PC-3 (cell line): ENCODE measurements at regions not wholly inside any gene's neighbourhood (a gene's known extent, or its start where the extent isn't known, plus 50 kb on each side); places are given as distances from the start of the nearest gene placed in this dataset.

Experiments
- EZH2 ChIP-seq: fragments of 300-600 bp; sonication (generic); IDR thresholded peaks from one replicate; pipeline ENCODE4 v1.6.1; 2017; ENCODE audit warnings: antibody characterized with exemption, mild to moderate bottlenecking, low read length; ENCODE audit not compliant: unreplicated experiment
- EZH2phosphoT487 ChIP-seq: fragments of 300-600 bp; sonication (generic); IDR thresholded peaks from 2 replicates; pipeline ENCODE4 v1.6.1; 2018; ENCODE audit warnings: mild to moderate bottlenecking, antibody characterized with exemption, low read length, borderline replicate concordance
- TF ChIP-seq, protein P1 (sequence below): fragments of 300-600 bp; sonication (generic); conservative IDR thresholded peaks from 2 replicates; pipeline ENCODE4 v1.5.1; 2017; ENCODE audit warnings: antibody characterized with exemption, low read depth, mild to moderate bottlenecking, low read length

DNA sequence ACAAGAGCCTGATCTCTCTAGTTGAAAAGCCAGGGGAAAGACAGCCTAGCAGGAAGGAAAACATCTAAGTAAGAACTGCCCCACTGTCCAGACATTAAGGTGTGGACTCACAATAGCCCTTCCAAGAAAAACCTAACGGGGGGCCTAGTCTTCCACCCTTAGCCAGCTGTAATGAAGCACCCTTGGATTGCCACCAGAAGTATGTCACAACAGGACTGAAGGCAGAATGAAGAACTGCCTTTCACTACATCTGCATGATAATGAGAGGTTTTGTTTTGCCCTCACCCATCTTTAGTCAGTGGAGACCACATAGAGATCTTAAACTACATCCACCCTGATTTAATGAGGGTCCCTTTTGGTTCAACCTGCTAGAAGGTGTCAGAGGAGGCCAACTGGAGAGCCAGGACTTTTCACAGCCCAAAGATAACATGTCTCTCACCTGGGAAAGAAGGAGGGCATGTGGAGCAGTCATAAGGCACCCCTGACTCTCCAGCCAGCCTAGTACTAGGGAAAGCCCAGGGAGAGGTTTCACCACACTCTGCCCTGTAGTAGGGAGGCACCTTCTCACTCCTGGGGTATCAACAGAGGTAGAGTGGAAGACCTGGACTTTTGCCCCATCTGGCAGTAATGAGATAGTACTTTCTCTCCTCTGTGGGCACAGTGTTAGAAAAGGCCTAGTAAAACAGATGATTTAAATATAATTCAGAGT lies 1017.4 kb upstream of the MANEA start:
- TF ChIP-seq, protein P1, sequence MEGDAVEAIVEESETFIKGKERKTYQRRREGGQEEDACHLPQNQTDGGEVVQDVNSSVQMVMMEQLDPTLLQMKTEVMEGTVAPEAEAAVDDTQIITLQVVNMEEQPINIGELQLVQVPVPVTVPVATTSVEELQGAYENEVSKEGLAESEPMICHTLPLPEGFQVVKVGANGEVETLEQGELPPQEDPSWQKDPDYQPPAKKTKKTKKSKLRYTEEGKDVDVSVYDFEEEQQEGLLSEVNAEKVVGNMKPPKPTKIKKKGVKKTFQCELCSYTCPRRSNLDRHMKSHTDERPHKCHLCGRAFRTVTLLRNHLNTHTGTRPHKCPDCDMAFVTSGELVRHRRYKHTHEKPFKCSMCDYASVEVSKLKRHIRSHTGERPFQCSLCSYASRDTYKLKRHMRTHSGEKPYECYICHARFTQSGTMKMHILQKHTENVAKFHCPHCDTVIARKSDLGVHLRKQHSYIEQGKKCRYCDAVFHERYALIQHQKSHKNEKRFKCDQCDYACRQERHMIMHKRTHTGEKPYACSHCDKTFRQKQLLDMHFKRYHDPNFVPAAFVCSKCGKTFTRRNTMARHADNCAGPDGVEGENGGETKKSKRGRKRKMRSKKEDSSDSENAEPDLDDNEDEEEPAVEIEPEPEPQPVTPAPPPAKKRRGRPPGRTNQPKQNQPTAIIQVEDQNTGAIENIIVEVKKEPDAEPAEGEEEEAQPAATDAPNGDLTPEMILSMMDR, result no peak
- TF ChIP-seq EZH2 (no peak), EZH2phosphoT487 (no peak)
